ENCODE measurements at regions not wholly inside any gene's neighbourhood (a gene's known extent, or its start where the extent isn't known, plus 50 kb on each side); places are given as distances from the start of the nearest gene placed in this dataset.

GRCh38 chr11:28615542-28615941, 507.4 kb downstream of the METTL15 start:
- Histone ChIP-seq H3K4me3 (ENCODE audit: low read depth, low read length) (no peak overlapping the region), H3K27ac (ENCODE audit: insufficient read depth, low read length, poor library complexity, severe bottlenecking) (no peak overlapping the region), H3K4me1 (ENCODE audit: control insufficient read depth, insufficient read depth, low read length, poor library complexity, severe bottlenecking) (no peaks in the 10 kb centered on the region), H3K27me3 (ENCODE audit: control insufficient read depth, insufficient read depth, low read length) (no peaks in the 10 kb centered on the region), H3K9me3 (ENCODE audit: control insufficient read depth in 2 of 2, low read length in 2 of 2) (no peaks in the 10 kb centered on the region), H3K36me3 (ENCODE audit: control insufficient read depth, insufficient read depth, low read length) (no peaks in the 10 kb centered on the region)
- H3K36me3 Mint-ChIP-seq: no peaks in the 10 kb centered on the region
- peaks cover 4% of the 10 kb centered on the region for H3K27me3 Mint-ChIP-seq
- H3K27ac Mint-ChIP-seq: no peak overlapping the region
- H3K9me3 Mint-ChIP-seq: peaks cover 0 to 5% (median 3%) of the 10 kb centered on the region in 7 donors
- H3K4me1 Mint-ChIP-seq: no peaks in the 10 kb centered on the region
- no peak for ATAC-seq (ENCODE audit: low read depth in 2 of 2)
- DNase-seq: no peak
- no peak overlapping the region for H3K4me3 Mint-ChIP-seq

GRCh38 chr11:28606930-28607329, 498.7 kb downstream of the METTL15 start:
- no peaks in the 10 kb centered on the region for H3K36me3 ChIP-seq (ENCODE audit: control insufficient read depth, insufficient read depth, low read length)
- Mint-ChIP-seq H3K4me3 (no peak overlapping the region), H3K36me3 (no peaks in the 10 kb centered on the region), H3K4me1 (no peaks in the 10 kb centered on the region), H3K27ac (no peak overlapping the region), H3K27me3 (no peaks in the 10 kb centered on the region), H3K9me3 (peaks cover 0 to 8% (median 1%) of the 10 kb centered on the region in 7 donors)
- DNase-seq: no peak
- H3K27me3 ChIP-seq (ENCODE audit: control insufficient read depth, insufficient read depth, low read length): no peaks in the 10 kb centered on the region
- ATAC-seq (ENCODE audit: low read depth in 2 of 2): no peak
- no peaks in the 10 kb centered on the region for H3K9me3 ChIP-seq (ENCODE audit: control insufficient read depth in 2 of 2, low read length in 2 of 2)
- no peak overlapping the region for H3K4me3 ChIP-seq (ENCODE audit: low read depth, low read length)
- H3K27ac ChIP-seq (ENCODE audit: insufficient read depth, low read length, poor library complexity, severe bottlenecking): no peak overlapping the region
- H3K4me1 ChIP-seq (ENCODE audit: control insufficient read depth, insufficient read depth, low read length, poor library complexity, severe bottlenecking): no peaks in the 10 kb centered on the region

- H3K27me3 Mint-ChIP-seq: no peaks in the 10 kb centered on the region
- H3K9me3 ChIP-seq (ENCODE audit: control insufficient read depth in 2 of 2, low read length in 2 of 2): no peaks in the 10 kb centered on the region
- H3K4me3 Mint-ChIP-seq: no peak overlapping the region
- no peak for ATAC-seq (ENCODE audit: low read depth in 2 of 2)
- no peaks in the 10 kb centered on the region for H3K4me1 ChIP-seq (ENCODE audit: control insufficient read depth, insufficient read depth, low read length, poor library complexity, severe bottlenecking)
- H3K4me3 ChIP-seq (ENCODE audit: low read depth, low read length): no peak overlapping the region
- no peaks in the 10 kb centered on the region for H3K27me3 ChIP-seq (ENCODE audit: control insufficient read depth, insufficient read depth, low read length)
- no peak for DNase-seq
- H3K36me3 Mint-ChIP-seq: no peaks in the 10 kb centered on the region
- no peak overlapping the region for H3K27ac Mint-ChIP-seq
- H3K4me1 Mint-ChIP-seq: no peaks in the 10 kb centered on the region
- no peaks in the 10 kb centered on the region for H3K36me3 ChIP-seq (ENCODE audit: control insufficient read depth, insufficient read depth, low read length)
- peaks cover 0 to 16% (median 1%) of the 10 kb centered on the region in 7 donors for H3K9me3 Mint-ChIP-seq
- no peak overlapping the region for H3K27ac ChIP-seq (ENCODE audit: insufficient read depth, low read length, poor library complexity, severe bottlenecking)
These were observed 491.5 kb downstream of the METTL15 start for GRCh38 chr11:28599656-28600055.

GRCh38 chr11:28598531-28598930, 490.3 kb downstream of the METTL15 start:
- no peaks in the 10 kb centered on the region for H3K4me1 Mint-ChIP-seq
- DNase-seq (no peak), ATAC-seq (ENCODE audit: low read depth in 2 of 2) (no peak)
- Histone ChIP-seq H3K9me3 (ENCODE audit: control insufficient read depth in 2 of 2, low read length in 2 of 2) (no peaks in the 10 kb centered on the region), H3K4me1 (ENCODE audit: control insufficient read depth, insufficient read depth, low read length, poor library complexity, severe bottlenecking) (no peaks in the 10 kb centered on the region), H3K27me3 (ENCODE audit: control insufficient read depth, insufficient read depth, low read length) (no peaks in the 10 kb centered on the region), H3K36me3 (ENCODE audit: control insufficient read depth, insufficient read depth, low read length) (no peaks in the 10 kb centered on the region), H3K27ac (ENCODE audit: insufficient read depth, low read length, poor library complexity, severe bottlenecking) (no peak overlapping the region), H3K4me3 (ENCODE audit: low read depth, low read length) (no peak overlapping the region)
- no peaks in the 10 kb centered on the region for H3K27me3 Mint-ChIP-seq
- peaks cover 0 to 16% (median 1%) of the 10 kb centered on the region in 7 donors for H3K9me3 Mint-ChIP-seq
- H3K4me3 Mint-ChIP-seq: no peak overlapping the region
- no peak overlapping the region for H3K27ac Mint-ChIP-seq
- H3K36me3 Mint-ChIP-seq: no peaks in the 10 kb centered on the region

- ATAC-seq (ENCODE audit: low read depth in 2 of 2) (no peak), DNase-seq (no peak)
- no peaks in the 10 kb centered on the region for H3K4me1 ChIP-seq (ENCODE audit: control insufficient read depth, insufficient read depth, low read length, poor library complexity, severe bottlenecking)
- no peaks in the 10 kb centered on the region for H3K4me1 Mint-ChIP-seq
- H3K27me3 ChIP-seq (ENCODE audit: control insufficient read depth, insufficient read depth, low read length): no peaks in the 10 kb centered on the region
- H3K27me3 Mint-ChIP-seq: no peaks in the 10 kb centered on the region
- no peak overlapping the region for H3K4me3 ChIP-seq (ENCODE audit: low read depth, low read length)
- H3K4me3 Mint-ChIP-seq: no peak overlapping the region
- H3K36me3 Mint-ChIP-seq: no peaks in the 10 kb centered on the region
- H3K9me3 Mint-ChIP-seq: peaks cover 0 to 16% (median 0%) of the 10 kb centered on the region in 7 donors
- no peak overlapping the region for H3K27ac ChIP-seq (ENCODE audit: insufficient read depth, low read length, poor library complexity, severe bottlenecking)
- H3K36me3 ChIP-seq (ENCODE audit: control insufficient read depth, insufficient read depth, low read length): no peaks in the 10 kb centered on the region
- H3K27ac Mint-ChIP-seq: no peak overlapping the region
- no peaks in the 10 kb centered on the region for H3K9me3 ChIP-seq (ENCODE audit: control insufficient read depth in 2 of 2, low read length in 2 of 2)
These were observed 488.6 kb downstream of the METTL15 start for GRCh38 chr11:28596816-28597215.

GRCh38 chr11:28592141-28592540, 484.0 kb downstream of the METTL15 start:
- no peaks in the 10 kb centered on the region for H3K27me3 Mint-ChIP-seq
- Histone ChIP-seq H3K36me3 (ENCODE audit: control insufficient read depth, insufficient read depth, low read length) (no peaks in the 10 kb centered on the region), H3K27ac (ENCODE audit: insufficient read depth, low read length, poor library complexity, severe bottlenecking) (no peak overlapping the region), H3K4me1 (ENCODE audit: control insufficient read depth, insufficient read depth, low read length, poor library complexity, severe bottlenecking) (no peaks in the 10 kb centered on the region), H3K9me3 (ENCODE audit: control insufficient read depth in 2 of 2, low read length in 2 of 2) (no peaks in the 10 kb centered on the region), H3K4me3 (ENCODE audit: low read depth, low read length) (no peak overlapping the region), H3K27me3 (ENCODE audit: control insufficient read depth, insufficient read depth, low read length) (no peaks in the 10 kb centered on the region)
- no peaks in the 10 kb centered on the region for H3K36me3 Mint-ChIP-seq
- H3K4me3 Mint-ChIP-seq: no peak overlapping the region
- peaks cover 0 to 5% (median 2%) of the 10 kb centered on the region in 7 donors for H3K9me3 Mint-ChIP-seq
- ATAC-seq (ENCODE audit: low read depth in 2 of 2) (no peak), DNase-seq (no peak)
- no peak overlapping the region for H3K27ac Mint-ChIP-seq
- H3K4me1 Mint-ChIP-seq: no peaks in the 10 kb centered on the region

GRCh38 chr11:28584992-28585391, 476.8 kb downstream of the METTL15 start:
- Mint-ChIP-seq H3K27ac (no peak overlapping the region), H3K36me3 (no peaks in the 10 kb centered on the region), H3K9me3 (peaks cover 0 to 2% (median 0%) of the 10 kb centered on the region in 7 donors), H3K27me3 (no peaks in the 10 kb centered on the region), H3K4me1 (no peaks in the 10 kb centered on the region), H3K4me3 (no peak overlapping the region)
- DNase-seq: no peak
- Histone ChIP-seq H3K27me3 (ENCODE audit: control insufficient read depth, insufficient read depth, low read length) (no peaks in the 10 kb centered on the region), H3K36me3 (ENCODE audit: control insufficient read depth, insufficient read depth, low read length) (no peaks in the 10 kb centered on the region), H3K27ac (ENCODE audit: insufficient read depth, low read length, poor library complexity, severe bottlenecking) (no peak overlapping the region), H3K4me3 (ENCODE audit: low read depth, low read length) (no peak overlapping the region), H3K9me3 (ENCODE audit: control insufficient read depth in 2 of 2, low read length in 2 of 2) (no peaks in the 10 kb centered on the region), H3K4me1 (ENCODE audit: control insufficient read depth, insufficient read depth, low read length, poor library complexity, severe bottlenecking) (no peaks in the 10 kb centered on the region)
- ATAC-seq (ENCODE audit: low read depth in 2 of 2): no peak

- Histone ChIP-seq H3K9me3 (ENCODE audit: control insufficient read depth in 2 of 2, low read length in 2 of 2) (no peaks in the 10 kb centered on the region), H3K36me3 (ENCODE audit: control insufficient read depth, insufficient read depth, low read length) (no peaks in the 10 kb centered on the region), H3K27ac (ENCODE audit: insufficient read depth, low read length, poor library complexity, severe bottlenecking) (no peak overlapping the region), H3K4me3 (ENCODE audit: low read depth, low read length) (no peak overlapping the region), H3K4me1 (ENCODE audit: control insufficient read depth, insufficient read depth, low read length, poor library complexity, severe bottlenecking) (no peaks in the 10 kb centered on the region), H3K27me3 (ENCODE audit: control insufficient read depth, insufficient read depth, low read length) (no peaks in the 10 kb centered on the region)
- Mint-ChIP-seq H3K9me3 (peaks cover 0 to 2% (median 0%) of the 10 kb centered on the region in 7 donors), H3K27ac (no peak overlapping the region), H3K36me3 (no peaks in the 10 kb centered on the region), H3K4me3 (no peak overlapping the region), H3K4me1 (no peaks in the 10 kb centered on the region), H3K27me3 (no peaks in the 10 kb centered on the region)
- no peak for DNase-seq
- no peak for ATAC-seq (ENCODE audit: low read depth in 2 of 2)
These were observed 474.3 kb downstream of the METTL15 start for GRCh38 chr11:28582506-28582905.
